ENCODE measurements at regions not wholly inside any gene's neighbourhood (a gene's known extent, or its start where the extent isn't known, plus 50 kb on each side); places are given as distances from the start of the nearest gene placed in this dataset.

DNA sequence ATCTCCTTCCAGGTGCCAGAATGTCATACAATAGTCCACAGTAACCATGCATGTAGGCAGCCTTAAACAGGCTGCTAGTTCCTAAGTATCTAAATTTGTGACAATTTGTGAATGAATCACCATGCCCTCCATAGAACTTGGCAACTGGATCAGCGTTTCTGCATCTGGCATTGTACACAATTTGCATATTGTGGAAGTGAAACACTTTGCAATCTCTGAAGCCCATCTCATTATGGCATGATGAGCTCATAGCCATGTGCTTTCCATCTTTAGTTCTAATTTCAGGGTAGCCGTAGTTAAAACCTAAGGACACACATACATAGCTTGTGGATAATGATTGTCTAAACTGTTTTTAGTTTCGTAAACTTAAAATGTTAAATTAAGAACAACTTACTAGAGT lies 573.6 kb downstream of the PPP4R3C start:
- TF ChIP-seq ZNF384 (IDR thresholded peaks at IDR 0.05): no peak
- TF ChIP-seq TARDBP (IDR thresholded peaks at IDR 0.05): no peak
- no peak for TF ChIP-seq BHLHE40 (IDR thresholded peaks at IDR 0.05; ENCODE audit: borderline replicate concordance)
- no peak for TF ChIP-seq FOXA1 (IDR thresholded peaks at IDR 0.05)
- no peak for TF ChIP-seq SUZ12 (IDR thresholded peaks at IDR 0.05)
- no peak for TF ChIP-seq CTBP1 (IDR thresholded peaks at IDR 0.05; ENCODE audit: borderline replicate concordance)
- no peak for TF ChIP-seq FOXK2 (IDR thresholded peaks at IDR 0.05)
- TF ChIP-seq FOXM1 (IDR thresholded peaks at IDR 0.05; ENCODE audit: borderline replicate concordance): no peak
- no peak for TF ChIP-seq L3MBTL2 (conservative IDR thresholded peaks at IDR 0.05)
- no peak for TF ChIP-seq NFRKB (IDR thresholded peaks at IDR 0.05)
- no peak for TF ChIP-seq ELF4 (IDR thresholded peaks at IDR 0.05)

Data from HEK293T (cell line).